Stomach (tissue), 4 donors: ENCODE measurements at regions not wholly inside any gene's neighbourhood (a gene's known extent, or its start where the extent isn't known, plus 50 kb on each side); places are given as distances from the start of the nearest gene placed in this dataset.

Experiments
- CTCF ChIP-seq, 7 experiments: fragments of 450-650 bp in 4 of 7; fragments of 200-600 bp in 3 of 7; sonication (generic) in 3 of 7; IDR thresholded peaks; one replicate each; pipeline ENCODE4 v1.5.1; 2016 to 2019; ENCODE audit warnings: antibody characterized with exemption in 7 of 7, control low read depth in 2 of 7, mild to moderate bottlenecking in 1 of 7
- EP300 ChIP-seq: sonication (generic); formaldehyde crosslinking; IDR thresholded peaks from one replicate; pipeline ENCODE4 v1.6.1; 2017; ENCODE audit warnings: antibody characterized with exemption
- POLR2A ChIP-seq, 4 donors: fragments of 450-650 bp; IDR thresholded peaks; one replicate each; pipeline ENCODE4 v1.6.1; 2016; ENCODE audit warnings: antibody characterized with exemption in 4 of 4, control low read depth in 2 of 4, mild to moderate bottlenecking in 1 of 4, moderate library complexity in 1 of 4

GRCh38 chr12:29929295-29929694, 145.6 kb upstream of the TMTC1 start:
- TF ChIP-seq CTCF (IDR thresholded peaks at IDR 0.05), result no peak
- no peak for TF ChIP-seq POLR2A (IDR thresholded peaks at IDR 0.05)
- no peak for TF ChIP-seq EP300
